IMR-90 (cell line): ENCODE measurements at regions not wholly inside any gene's neighbourhood (a gene's known extent, or its start where the extent isn't known, plus 50 kb on each side); places are given as distances from the start of the nearest gene placed in this dataset.

Source experiments
- CTCF ChIP-seq: conservative IDR thresholded peaks from 2 replicates; pipeline ENCODE4 v1.5.1; 2012; ENCODE audit warnings: mild to moderate bottlenecking, low read depth, low read length, improper control_type of control experiment
- POLR2A ChIP-seq: IDR thresholded peaks from 2 replicates; pipeline ENCODE4 v1.6.1; 2012; ENCODE audit warnings: mild to moderate bottlenecking, low read depth, low read length
- RFX5 ChIP-seq: IDR thresholded peaks from 2 replicates; pipeline ENCODE4 v1.8.0; 2012; ENCODE audit warnings: low read depth, mild to moderate bottlenecking, low read length, moderate library complexity

- TF ChIP-seq CTCF (no peak), RFX5 (no peak), POLR2A (no peak)
Observed at GRCh38 chr5:45029553-45029952, 220.8 kb downstream of the MRPS30 start.
